ENCODE measurements at regions not wholly inside any gene's neighbourhood (a gene's known extent, or its start where the extent isn't known, plus 50 kb on each side); places are given as distances from the start of the nearest gene placed in this dataset.
"Not testable (repeated sequence)": the region's sequence is repeated elsewhere in the genome, so short reads cannot be mapped to it uniquely, and the experiment has no call there.

DNA sequence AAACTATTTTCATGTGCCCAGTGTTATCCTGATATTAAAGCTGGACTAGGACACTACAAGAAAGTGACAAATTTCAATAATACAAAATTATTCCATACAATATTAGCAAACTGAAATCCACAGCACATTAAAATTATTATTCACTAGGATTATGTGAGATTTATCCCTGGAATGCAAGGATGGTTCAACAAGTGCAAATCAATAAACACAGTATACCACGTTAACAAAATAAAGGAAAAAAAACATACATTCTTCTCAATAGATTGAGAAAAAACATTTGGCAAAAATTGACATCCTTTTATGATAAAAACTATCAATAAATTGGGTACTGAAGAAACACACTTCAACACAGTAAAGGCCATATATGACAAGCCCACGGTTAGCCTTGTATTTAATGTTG lies 1758.2 kb upstream of the RAG2 start:
- TF ChIP-seq, protein P1, sequence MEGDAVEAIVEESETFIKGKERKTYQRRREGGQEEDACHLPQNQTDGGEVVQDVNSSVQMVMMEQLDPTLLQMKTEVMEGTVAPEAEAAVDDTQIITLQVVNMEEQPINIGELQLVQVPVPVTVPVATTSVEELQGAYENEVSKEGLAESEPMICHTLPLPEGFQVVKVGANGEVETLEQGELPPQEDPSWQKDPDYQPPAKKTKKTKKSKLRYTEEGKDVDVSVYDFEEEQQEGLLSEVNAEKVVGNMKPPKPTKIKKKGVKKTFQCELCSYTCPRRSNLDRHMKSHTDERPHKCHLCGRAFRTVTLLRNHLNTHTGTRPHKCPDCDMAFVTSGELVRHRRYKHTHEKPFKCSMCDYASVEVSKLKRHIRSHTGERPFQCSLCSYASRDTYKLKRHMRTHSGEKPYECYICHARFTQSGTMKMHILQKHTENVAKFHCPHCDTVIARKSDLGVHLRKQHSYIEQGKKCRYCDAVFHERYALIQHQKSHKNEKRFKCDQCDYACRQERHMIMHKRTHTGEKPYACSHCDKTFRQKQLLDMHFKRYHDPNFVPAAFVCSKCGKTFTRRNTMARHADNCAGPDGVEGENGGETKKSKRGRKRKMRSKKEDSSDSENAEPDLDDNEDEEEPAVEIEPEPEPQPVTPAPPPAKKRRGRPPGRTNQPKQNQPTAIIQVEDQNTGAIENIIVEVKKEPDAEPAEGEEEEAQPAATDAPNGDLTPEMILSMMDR (IDR thresholded peaks at IDR 0.05), result no peak
- Histone ChIP-seq H3K27ac (no peak overlapping the region), H3K9me3 (peaks cover 4% of the 10 kb centered on the region), H3K36me3 (no peaks in the 10 kb centered on the region), H3K27me3 (no peaks in the 10 kb centered on the region), H3K4me1 (ENCODE audit: control insufficient read depth in 1 of 2, insufficient read depth in 1 of 2, low read depth in 1 of 2, low read length in 1 of 2) (no peaks in the 10 kb centered on the region), H3K4me3 (ENCODE audit: low read depth in 1 of 2, low read length in 1 of 2) (no peak overlapping the region)

- Histone ChIP-seq H3K27ac (no peak overlapping the region), H3K27me3 (no peaks in the 10 kb centered on the region), H3K9me3 (no peaks in the 10 kb centered on the region), H3K4me1 (ENCODE audit: control insufficient read depth in 1 of 2, insufficient read depth in 1 of 2, low read depth in 1 of 2, low read length in 1 of 2) (no peaks in the 10 kb centered on the region), H3K36me3 (no peaks in the 10 kb centered on the region), H3K4me3 (ENCODE audit: low read depth in 1 of 2, low read length in 1 of 2) (no peak overlapping the region)
- TF ChIP-seq, protein P1 (IDR thresholded peaks at IDR 0.05), result no peak
These were observed 1747.2 kb upstream of the RAG2 start for GRCh38 chr11:38345286-38345685.

GRCh38 chr11:38341612-38342011 lies 1743.6 kb upstream of the RAG2 start:
- not testable (repeated sequence) for H3K27me3 ChIP-seq; H3K4me1 ChIP-seq (ENCODE audit: control insufficient read depth in 1 of 2, insufficient read depth in 1 of 2, low read depth in 1 of 2, low read length in 1 of 2); H3K4me3 ChIP-seq (ENCODE audit: low read depth in 1 of 2, low read length in 1 of 2); H3K9me3 ChIP-seq; H3K36me3 ChIP-seq; H3K27ac ChIP-seq

DNA sequence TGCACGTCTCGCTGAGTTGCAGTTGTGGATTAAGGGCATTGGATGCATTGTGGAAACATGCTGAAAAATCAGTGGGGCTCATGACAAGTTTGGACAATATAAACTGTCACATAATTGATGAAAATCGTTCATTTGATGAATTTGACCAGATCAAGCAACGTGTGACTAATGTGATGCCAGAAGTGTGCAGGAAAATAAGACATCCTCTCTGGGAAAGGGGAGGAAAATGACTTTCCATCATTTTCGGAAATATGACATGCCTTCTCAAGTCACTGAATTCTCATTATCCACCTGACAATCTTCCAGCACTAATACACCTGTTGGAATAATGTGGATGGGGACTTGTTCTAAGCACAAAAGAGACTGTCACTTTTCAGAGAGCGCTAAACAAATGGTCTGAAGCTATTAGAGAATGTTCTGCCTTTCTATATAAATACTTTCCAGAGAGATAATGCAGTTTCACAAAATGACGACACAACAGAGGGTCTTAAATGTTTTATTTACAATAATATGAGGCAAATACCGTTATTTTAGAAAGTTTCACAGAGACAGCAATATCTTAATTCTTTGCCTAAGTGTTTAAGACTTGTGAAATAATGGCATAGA lies 1741.9 kb upstream of the RAG2 start:
- Histone ChIP-seq H3K27me3 (no peaks in the 10 kb centered on the region), H3K4me3 (ENCODE audit: low read depth in 1 of 2, low read length in 1 of 2) (no peak overlapping the region), H3K27ac (no peak overlapping the region), H3K4me1 (ENCODE audit: control insufficient read depth in 1 of 2, insufficient read depth in 1 of 2, low read depth in 1 of 2, low read length in 1 of 2) (no peaks in the 10 kb centered on the region), H3K9me3 (no peaks in the 10 kb centered on the region), H3K36me3 (no peaks in the 10 kb centered on the region)
- TF ChIP-seq, protein P1 (IDR thresholded peaks at IDR 0.05), result no peak

- H3K4me1 ChIP-seq (ENCODE audit: control insufficient read depth in 1 of 2, insufficient read depth in 1 of 2, low read depth in 1 of 2, low read length in 1 of 2); H3K27me3 ChIP-seq; H3K4me3 ChIP-seq (ENCODE audit: low read depth in 1 of 2, low read length in 1 of 2); H3K9me3 ChIP-seq; H3K27ac ChIP-seq; H3K36me3 ChIP-seq: not testable (repeated sequence)
These were observed 1740.0 kb upstream of the RAG2 start for GRCh38 chr11:38338022-38338421.

DNA sequence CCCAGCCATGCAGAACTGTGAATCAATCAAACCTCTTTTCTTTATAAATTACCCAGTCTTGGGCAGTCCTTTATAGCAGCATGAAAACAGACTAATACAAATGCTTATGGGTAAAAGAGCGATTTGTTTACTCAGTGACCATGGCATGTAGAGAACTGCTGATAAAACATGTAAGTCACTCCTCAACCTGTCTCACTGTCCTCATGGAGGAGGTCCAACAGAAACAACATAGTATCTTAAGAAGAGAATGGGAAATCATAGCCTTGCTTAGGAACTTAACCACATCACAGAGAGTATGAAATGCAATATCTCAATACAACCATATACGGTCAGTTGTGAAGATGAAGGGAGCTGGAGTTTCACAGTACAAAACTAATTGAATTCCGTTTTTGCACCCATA lies 1734.0 kb upstream of the RAG2 start:
- Histone ChIP-seq H3K4me3 (ENCODE audit: low read depth in 1 of 2, low read length in 1 of 2) (no peak overlapping the region), H3K36me3 (no peaks in the 10 kb centered on the region), H3K27ac (no peak overlapping the region), H3K4me1 (ENCODE audit: control insufficient read depth in 1 of 2, insufficient read depth in 1 of 2, low read depth in 1 of 2, low read length in 1 of 2) (no peaks in the 10 kb centered on the region), H3K9me3 (no peaks in the 10 kb centered on the region), H3K27me3 (no peaks in the 10 kb centered on the region)
- TF ChIP-seq, protein P1 (IDR thresholded peaks at IDR 0.05), result no peak

- H3K27ac ChIP-seq, result no peak overlapping the region
- H3K4me1 ChIP-seq (ENCODE audit: control insufficient read depth in 1 of 2, insufficient read depth in 1 of 2, low read depth in 1 of 2, low read length in 1 of 2), result no peaks in the 10 kb centered on the region
- H3K27me3 ChIP-seq, result no peaks in the 10 kb centered on the region
- no peak overlapping the region for H3K4me3 ChIP-seq (ENCODE audit: low read depth in 1 of 2, low read length in 1 of 2)
- no peaks in the 10 kb centered on the region for H3K9me3 ChIP-seq
- TF ChIP-seq, protein P1 (IDR thresholded peaks at IDR 0.05), result no peak
- no peaks in the 10 kb centered on the region for H3K36me3 ChIP-seq
These were observed 1732.5 kb upstream of the RAG2 start for GRCh38 chr11:38330578-38330977.

All from neutrophil (primary cell).